ENCODE measurements at regions not wholly inside any gene's neighbourhood (a gene's known extent, or its start where the extent isn't known, plus 50 kb on each side); places are given as distances from the start of the nearest gene placed in this dataset.

- no peak for TF ChIP-seq CTCF (IDR thresholded peaks at IDR 0.05; ENCODE audit: unreplicated experiment)
- H3K4me3 Mint-ChIP-seq (ENCODE audit: unreplicated experiment): no peak overlapping the region
- no peak for DNase-seq (ENCODE audit: low spot score)
- H3K27ac Mint-ChIP-seq (ENCODE audit: unreplicated experiment): no peak overlapping the region
- H3K9me3 Mint-ChIP-seq (ENCODE audit: unreplicated experiment): no peaks in the 10 kb centered on the region
- H3K27me3 Mint-ChIP-seq (ENCODE audit: unreplicated experiment): peaks cover 4% of the 10 kb centered on the region
- H3K4me1 Mint-ChIP-seq (ENCODE audit: unreplicated experiment): no peaks in the 10 kb centered on the region
- H3K36me3 Mint-ChIP-seq (ENCODE audit: low read depth, unreplicated experiment): no peaks in the 10 kb centered on the region
Measured at GRCh38 chr4:143017210-143017609, 167.5 kb upstream of the USP38 start.

GRCh38 chr4:143019351-143019750 is 165.4 kb upstream of the USP38 start:
- Mint-ChIP-seq H3K27ac (ENCODE audit: unreplicated experiment) (no peak overlapping the region), H3K36me3 (ENCODE audit: low read depth, unreplicated experiment) (no peaks in the 10 kb centered on the region), H3K4me1 (ENCODE audit: unreplicated experiment) (no peaks in the 10 kb centered on the region), H3K4me3 (ENCODE audit: unreplicated experiment) (no peak overlapping the region), H3K27me3 (ENCODE audit: unreplicated experiment) (peaks cover 5% of the 10 kb centered on the region), H3K9me3 (ENCODE audit: unreplicated experiment) (no peaks in the 10 kb centered on the region)
- DNase-seq (ENCODE audit: low spot score): no peak
- no peak for TF ChIP-seq CTCF (IDR thresholded peaks at IDR 0.05; ENCODE audit: unreplicated experiment)

- H3K27ac Mint-ChIP-seq (ENCODE audit: unreplicated experiment): no peak overlapping the region
- H3K9me3 Mint-ChIP-seq (ENCODE audit: unreplicated experiment): no peaks in the 10 kb centered on the region
- no peak for TF ChIP-seq CTCF (IDR thresholded peaks at IDR 0.05; ENCODE audit: unreplicated experiment)
Measured at GRCh38 chr4:143021384-143021783, 163.3 kb upstream of the USP38 start.

GRCh38 chr4:143023239-143023918 is 161.3 kb upstream of the USP38 start:
- no peak for TF ChIP-seq CTCF (IDR thresholded peaks at IDR 0.05; ENCODE audit: unreplicated experiment)
- Mint-ChIP-seq H3K27ac (ENCODE audit: unreplicated experiment) (no peak overlapping the region), H3K4me3 (ENCODE audit: unreplicated experiment) (no peak overlapping the region), H3K4me1 (ENCODE audit: unreplicated experiment) (no peaks in the 10 kb centered on the region), H3K27me3 (ENCODE audit: unreplicated experiment) (peaks cover 7% of the 10 kb centered on the region), H3K36me3 (ENCODE audit: low read depth, unreplicated experiment) (no peaks in the 10 kb centered on the region), H3K9me3 (ENCODE audit: unreplicated experiment) (no peaks in the 10 kb centered on the region)
- DNase-seq (ENCODE audit: low spot score): no peak

More at GRCh38 chr4:143021384-143021783, 163.3 kb upstream of the USP38 start:
- Mint-ChIP-seq H3K27me3 (ENCODE audit: unreplicated experiment) (peaks cover 7% of the 10 kb centered on the region), H3K36me3 (ENCODE audit: low read depth, unreplicated experiment) (no peaks in the 10 kb centered on the region), H3K4me1 (ENCODE audit: unreplicated experiment) (no peaks in the 10 kb centered on the region), H3K4me3 (ENCODE audit: unreplicated experiment) (no peak overlapping the region)
- DNase-seq (ENCODE audit: low spot score): no peak

- H3K9me3 Mint-ChIP-seq (ENCODE audit: unreplicated experiment): no peaks in the 10 kb centered on the region
- TF ChIP-seq CTCF (IDR thresholded peaks at IDR 0.05; ENCODE audit: unreplicated experiment): no peak
- no peak overlapping the region for H3K4me3 Mint-ChIP-seq (ENCODE audit: unreplicated experiment)
- H3K4me1 Mint-ChIP-seq (ENCODE audit: unreplicated experiment): no peaks in the 10 kb centered on the region
- H3K27ac Mint-ChIP-seq (ENCODE audit: unreplicated experiment): no peak overlapping the region
- no peaks in the 10 kb centered on the region for H3K36me3 Mint-ChIP-seq (ENCODE audit: low read depth, unreplicated experiment)
- peak; percentile 26 for DNase-seq (ENCODE audit: low spot score)
- peaks cover 3% of the 10 kb centered on the region for H3K27me3 Mint-ChIP-seq (ENCODE audit: unreplicated experiment)
Measured at GRCh38 chr4:143025081-143025704, 159.5 kb upstream of the USP38 start.
